Putamen (tissue), 1 donor: ENCODE measurements at regions not wholly inside any gene's neighbourhood (a gene's known extent, or its start where the extent isn't known, plus 50 kb on each side); places are given as distances from the start of the nearest gene placed in this dataset.
"Not testable (repeated sequence)": the region's sequence is repeated elsewhere in the genome, so short reads cannot be mapped to it uniquely, and the experiment has no call there.

Source experiments
- DNase-seq: peaks from one replicate; pipeline ENCODE4 v3.0.0-alpha.2; 2016; ENCODE audit warnings: low spot score

GRCh38 chr7:142440906-142441411 lies 183.1 kb upstream of the PRSS58 start:
- DNase-seq = no peak

- no peak for DNase-seq
Observed at GRCh38 chr7:142440219-142440905, 182.5 kb upstream of the PRSS58 start.

DNA sequence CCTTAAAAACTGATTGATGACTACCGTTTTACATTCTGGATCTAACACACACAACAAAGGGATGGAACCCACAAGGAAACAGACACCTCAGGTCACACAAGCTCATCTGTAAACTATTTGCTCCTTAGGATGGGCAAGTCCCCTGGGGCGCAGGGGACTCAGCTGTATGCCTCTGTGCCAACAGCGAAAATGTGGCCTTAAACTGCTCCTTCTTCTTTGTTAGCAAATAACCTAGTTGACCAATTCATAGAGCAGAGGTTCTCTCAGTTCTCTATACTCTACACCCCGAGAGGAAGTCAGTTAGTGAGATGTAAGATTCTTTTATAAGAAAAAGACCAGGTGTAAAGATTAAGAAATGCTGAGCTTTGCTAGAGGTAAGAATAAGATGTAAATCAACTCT lies 181.9 kb upstream of the PRSS58 start:
- DNase-seq = no peak

DNA sequence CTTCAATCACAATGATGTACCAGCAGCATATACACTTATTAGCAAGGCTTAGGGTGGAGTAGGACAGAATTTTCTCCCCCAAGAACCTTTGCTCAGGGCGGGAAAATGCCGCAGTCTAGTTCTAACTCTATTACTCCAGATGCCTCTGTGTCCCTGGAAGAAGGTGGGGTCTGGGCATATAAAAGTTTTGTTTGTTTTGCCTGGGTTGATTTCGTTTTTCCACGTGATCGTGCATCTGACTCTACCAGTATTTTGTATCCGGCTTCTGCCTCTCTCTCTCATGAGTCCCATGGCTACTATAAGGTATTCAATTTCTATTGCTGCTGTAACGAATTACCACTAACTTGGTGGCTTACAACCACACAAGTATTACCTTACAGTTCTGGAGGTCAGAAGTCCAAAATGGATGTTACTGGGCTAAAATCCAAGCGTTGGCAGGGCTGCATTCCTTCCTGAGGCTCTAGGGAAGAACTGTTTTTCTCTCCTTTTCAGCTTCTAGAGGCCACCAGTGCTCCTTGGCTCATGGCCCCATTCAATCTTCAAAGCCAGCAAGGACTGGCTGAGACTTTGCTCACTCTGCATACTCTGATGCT lies 181.2 kb upstream of the PRSS58 start:
- DNase-seq = no peak

DNA sequence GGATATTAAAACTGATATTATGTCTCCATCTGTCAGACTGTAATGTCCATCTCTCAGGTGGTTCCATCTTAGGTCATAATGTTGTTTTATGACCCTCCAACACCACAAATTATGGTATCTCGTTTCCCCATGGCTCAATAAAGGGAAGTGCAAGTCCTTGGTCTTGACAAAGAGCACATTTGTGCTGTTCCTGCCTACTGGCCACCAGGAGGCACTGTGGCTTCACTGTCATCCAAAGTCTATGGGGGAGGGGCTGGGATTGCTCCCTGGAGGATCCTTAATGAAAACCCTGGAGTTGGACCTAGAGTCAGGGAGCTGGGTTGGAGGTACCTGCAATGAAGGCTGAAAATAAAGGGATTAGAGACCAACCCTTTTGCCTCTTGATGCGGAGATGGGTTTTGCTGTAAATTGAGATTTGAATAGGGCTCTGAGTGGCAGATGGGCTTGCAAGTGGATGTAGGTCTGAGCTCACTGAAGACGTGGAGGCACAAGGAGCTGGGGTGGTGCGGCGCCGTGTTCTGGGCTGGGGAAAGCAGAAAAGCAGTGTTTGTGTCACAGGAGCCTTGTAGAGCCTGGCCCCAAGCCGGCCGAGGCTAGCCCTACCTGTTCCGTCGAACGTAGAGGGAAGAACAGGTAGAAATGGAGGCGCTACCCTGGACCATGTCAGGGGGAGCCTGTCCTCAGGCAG lies 180.5 kb upstream of the PRSS58 start:
- no peak for DNase-seq

GRCh38 chr7:142437741-142438140 lies 179.9 kb upstream of the PRSS58 start:
- DNase-seq = no peak

DNA sequence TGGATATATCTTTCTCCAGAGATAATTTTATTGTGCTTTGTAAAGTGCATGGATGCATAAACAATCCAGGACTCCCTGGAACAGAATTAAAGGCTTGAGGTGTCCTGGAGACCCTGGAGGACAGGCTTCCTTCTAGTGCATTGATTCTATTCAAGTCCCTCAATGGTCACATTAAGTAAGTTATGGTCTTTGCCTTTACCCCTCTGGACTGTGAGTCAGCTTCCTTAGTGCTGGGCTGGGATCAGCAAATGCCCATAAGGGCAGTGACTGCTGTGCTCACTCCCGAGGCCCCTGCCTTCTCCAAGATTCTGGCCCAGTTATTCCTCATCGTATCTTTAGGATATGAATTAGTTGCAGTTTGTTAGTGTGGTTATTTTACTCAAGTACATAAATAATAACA lies 178.7 kb upstream of the PRSS58 start:
- no peak for DNase-seq

GRCh38 chr7:142435606-142436005 lies 177.7 kb upstream of the PRSS58 start:
- DNase-seq = not testable (repeated sequence)

GRCh38 chr7:142434666-142435167 lies 176.9 kb upstream of the PRSS58 start:
- no peak for DNase-seq

- DNase-seq = not testable (repeated sequence)
Observed at GRCh38 chr7:142434133-142434532, 176.3 kb upstream of the PRSS58 start.

DNA sequence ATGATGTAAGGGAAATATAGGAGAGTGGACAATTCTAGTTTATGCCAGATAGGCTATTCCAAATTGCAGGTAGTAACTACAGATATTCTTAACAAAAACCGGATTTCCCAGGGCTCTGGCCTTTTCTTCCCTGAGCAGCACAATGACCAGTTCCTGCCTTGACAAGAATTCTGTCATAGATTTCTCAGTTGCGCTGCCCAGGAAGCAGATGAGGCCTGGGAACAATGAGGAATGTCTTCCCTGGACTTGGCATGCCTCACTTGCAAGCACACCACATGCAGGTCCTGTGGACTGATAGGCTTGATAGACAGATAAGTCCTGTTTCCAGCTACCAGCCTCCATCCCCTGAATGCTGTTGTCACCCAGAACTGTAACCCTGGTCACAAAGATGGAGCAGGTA lies 174.5 kb upstream of the PRSS58 start:
- DNase-seq = no peak

- DNase-seq = no peak
Observed at GRCh38 chr7:142431491-142431890, 173.6 kb upstream of the PRSS58 start.

DNA sequence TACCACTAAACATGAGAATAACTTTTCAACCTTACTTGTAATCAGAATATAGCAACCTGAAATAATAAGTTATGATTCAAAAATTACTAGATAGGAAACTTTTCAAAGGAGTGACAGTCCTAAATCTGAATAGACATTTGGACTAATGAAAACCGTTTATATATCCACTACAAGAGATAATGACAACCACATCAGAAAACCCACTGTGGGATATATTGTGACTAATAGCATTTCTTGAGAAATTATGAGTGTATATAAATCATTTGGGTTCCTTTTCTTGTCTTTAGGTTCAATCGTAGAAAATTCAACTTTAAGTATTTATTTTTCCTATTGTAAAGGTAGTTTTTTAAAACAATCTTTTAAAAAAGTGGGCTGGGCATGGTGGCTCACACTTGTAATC lies 170.2 kb upstream of the PRSS58 start:
- no peak for DNase-seq

- DNase-seq = no peak
Observed at GRCh38 chr7:142425281-142425680, 167.4 kb upstream of the PRSS58 start.

- DNase-seq = no peak
Observed at GRCh38 chr7:142422621-142423020, 164.8 kb upstream of the PRSS58 start.

GRCh38 chr7:142420554-142421362 lies 162.9 kb upstream of the PRSS58 start:
- DNase-seq = no peak

DNA sequence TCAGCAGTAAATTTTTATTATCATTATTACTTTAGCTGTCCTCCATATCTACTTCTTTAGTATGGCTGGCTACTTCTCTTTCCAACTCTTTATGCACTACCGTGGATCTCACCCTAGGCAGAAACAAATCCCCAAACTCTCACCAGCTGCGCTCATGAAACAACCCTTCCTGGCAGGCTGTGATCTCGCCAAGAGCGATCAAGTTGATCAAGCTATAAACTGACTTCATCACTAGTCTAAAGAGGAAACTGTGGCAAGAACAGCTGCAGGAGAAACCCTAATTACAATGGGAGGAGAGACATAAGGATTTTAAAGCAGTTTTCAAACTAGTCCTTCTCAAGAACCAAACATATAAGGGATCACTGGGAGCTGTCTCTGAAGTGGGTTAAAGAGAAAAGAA lies 160.5 kb upstream of the PRSS58 start:
- no peak for DNase-seq

DNA sequence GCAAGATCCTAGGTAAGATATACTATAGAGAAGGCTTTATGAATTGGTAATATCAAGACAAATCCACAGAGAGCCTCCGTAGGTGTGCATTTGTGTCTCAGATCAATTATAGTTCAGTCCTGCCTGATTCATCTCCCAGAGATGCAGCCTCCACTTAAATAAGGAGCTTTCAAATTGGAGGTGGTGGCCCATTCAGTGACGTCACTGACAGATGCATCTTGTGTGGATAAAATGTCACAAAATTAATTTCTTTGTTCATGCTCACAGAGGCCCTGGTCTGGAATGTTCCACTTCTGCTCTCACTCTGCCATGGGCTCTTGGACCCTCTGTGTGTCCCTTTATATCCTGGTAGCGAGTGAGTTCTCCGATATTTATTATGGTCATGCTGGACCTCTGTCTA lies 157.1 kb upstream of the PRSS58 start:
- DNase-seq = no peak

GRCh38 chr7:142414135-142414534 lies 156.3 kb upstream of the PRSS58 start:
- no peak for DNase-seq

DNA sequence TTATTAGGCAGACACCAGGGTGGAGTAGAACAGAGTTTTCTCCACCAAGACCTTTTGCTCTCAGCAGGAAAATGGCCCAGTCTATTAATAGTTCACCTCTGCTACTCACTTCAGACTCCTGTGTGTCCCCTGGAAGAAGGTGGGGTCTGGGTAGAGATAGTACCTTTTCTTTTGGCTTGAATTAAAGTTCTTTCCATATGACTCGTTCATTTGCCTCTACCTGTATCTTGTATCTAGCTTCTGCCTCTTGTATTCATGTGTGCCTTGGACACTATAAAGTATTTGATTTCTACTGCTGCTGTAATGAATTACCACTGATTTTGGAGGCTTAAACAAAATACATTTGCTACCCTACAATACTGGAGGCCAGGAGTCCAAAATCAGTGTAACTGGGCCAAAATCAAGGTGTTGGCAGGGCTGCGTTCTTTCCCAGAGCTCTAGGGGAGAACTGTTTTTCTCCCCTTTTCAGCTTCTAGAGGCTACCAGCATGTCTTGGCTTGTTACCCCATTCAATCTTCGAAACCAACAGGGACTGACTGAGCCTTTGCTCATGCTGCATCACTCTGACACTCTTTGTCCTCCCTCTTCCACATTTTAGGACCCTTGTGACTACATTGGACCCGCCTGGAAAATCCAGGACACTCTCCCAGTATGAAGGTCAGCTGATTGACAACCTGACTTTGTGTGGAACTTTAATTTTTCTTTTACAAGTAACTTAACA lies 155.6 kb upstream of the PRSS58 start:
- no peak for DNase-seq

- no peak for DNase-seq
Observed at GRCh38 chr7:142412551-142413193, 154.8 kb upstream of the PRSS58 start.
